IMR-90 (cell line): ENCODE measurements at regions not wholly inside any gene's neighbourhood (a gene's known extent, or its start where the extent isn't known, plus 50 kb on each side); places are given as distances from the start of the nearest gene placed in this dataset.

Source experiments
- ATAC-seq: fragments of 200-7000 bp; cut with Tn5 transposase; 2 replicates; pipeline ENCODE4 v1.9.1; 2020; ENCODE audit warnings: low read depth, mild to moderate bottlenecking, moderate library complexity
- BruUV-seq: library from RNA; stranded (reverse); fragments of 400-500 nt; replicated peaks from 2 replicates; lab custom pipeline; 2021; lab: Mats Ljungman, UMichigan
- CTCF ChIA-PET: fragments of 300-600 bp; formaldehyde crosslinking; extraction: SDS; loops from one replicate; lab custom pipeline; 2021; ENCODE audit warnings: antibody characterized with exemption; lab: Yijun Ruan, JAX
- POLR2A ChIA-PET: fragments of 300-600 bp; sonication (Branson Sonifier 250); formaldehyde crosslinking; loops from one replicate; lab custom pipeline; 2022; ENCODE audit warnings: antibody characterized with exemption; ENCODE audit not compliant: unreplicated experiment; lab: Charles Lee
- DNase-seq: peaks from one replicate; pipeline ENCODE4 v3.0.0; 2013
- H2AFZ ChIP-seq: replicated peaks from 2 replicates; pipeline ENCODE3; 2013; ENCODE audit warnings: low read length, mild to moderate bottlenecking; ENCODE audit not compliant: poor library complexity
- H2AK5ac ChIP-seq: 2 replicates; pipeline ENCODE4 v1.6.1; 2013; ENCODE audit warnings: low read depth, low read length, inconsistent platforms
- H2AK9ac ChIP-seq: replicated peaks from 2 replicates; pipeline ENCODE3; 2013; ENCODE audit warnings: mild to moderate bottlenecking, low read depth, low read length, moderate library complexity; ENCODE audit not compliant: poor library complexity
- H2BK120ac ChIP-seq: 2 replicates; pipeline ENCODE4 v1.6.1; 2013; ENCODE audit warnings: low read depth, low read length, inconsistent platforms
- H2BK15ac ChIP-seq: 3 replicates; pipeline ENCODE4 v1.6.1; 2013; ENCODE audit warnings: low read depth, low read length, inconsistent platforms
- H2BK20ac ChIP-seq: 2 replicates; pipeline ENCODE4 v1.6.1; 2013; ENCODE audit warnings: low read depth, mild to moderate bottlenecking, inconsistent platforms, low read length, moderate library complexity
- H2BK5ac ChIP-seq: 2 replicates; pipeline ENCODE4 v1.6.1; 2013; ENCODE audit warnings: mild to moderate bottlenecking, low read depth, low read length, inconsistent platforms; ENCODE audit not compliant: poor library complexity, severe bottlenecking
- H3K14ac ChIP-seq: replicated peaks from 2 replicates; pipeline ENCODE4 v1.6.1; 2013; ENCODE audit warnings: low read depth, low read length, inconsistent platforms
- H3K18ac ChIP-seq: 2 replicates; pipeline ENCODE4 v1.6.1; 2013; ENCODE audit warnings: low read depth, low read length, control low read depth
- H3K23ac ChIP-seq: 2 replicates; pipeline ENCODE4 v1.6.1; 2013; ENCODE audit warnings: low read depth, low read length, inconsistent platforms
- H3K27ac ChIP-seq: 2 replicates; pipeline ENCODE4 v1.5.1; 2013; ENCODE audit warnings: mild to moderate bottlenecking, control low read depth, low read length; ENCODE audit not compliant: insufficient read depth
- H3K27me3 ChIP-seq: 2 replicates; pipeline ENCODE4 v1.6.1; 2013; ENCODE audit warnings: low read length; ENCODE audit not compliant: control insufficient read depth, insufficient read depth
- H3K36me3 ChIP-seq: 2 replicates; pipeline ENCODE4 v1.6.1; 2013; ENCODE audit warnings: low read length, mixed read lengths; ENCODE audit not compliant: control insufficient read depth, insufficient read depth
- H3K4ac ChIP-seq: 2 replicates; pipeline ENCODE4 v1.6.1; 2013; ENCODE audit warnings: low read depth, low read length, inconsistent platforms
- H3K4me1 ChIP-seq: 2 replicates; pipeline ENCODE4 v1.6.1; 2013; ENCODE audit warnings: low read length, mixed read lengths; ENCODE audit not compliant: control insufficient read depth, insufficient read depth
- H3K4me2 ChIP-seq: 2 replicates; pipeline ENCODE4 v1.6.1; 2013; ENCODE audit warnings: low read depth, mild to moderate bottlenecking, control low read depth, low read length, moderate library complexity
- H3K4me3 ChIP-seq: 2 replicates; pipeline ENCODE4 v1.5.1; 2013; ENCODE audit warnings: low read depth, mild to moderate bottlenecking, control low read depth, low read length, moderate library complexity; ENCODE audit not compliant: insufficient read depth
- H3K56ac ChIP-seq: 2 replicates; pipeline ENCODE4 v1.6.1; 2013; ENCODE audit warnings: low read length, inconsistent platforms; ENCODE audit not compliant: insufficient read depth; ENCODE audit errors: extremely low read depth
- H3K79me1 ChIP-seq, 2 experiments: 2 replicates each; pipeline ENCODE4 v1.6.1; 2013; ENCODE audit warnings: low read length in 2 of 2, inconsistent platforms in 1 of 2, low read depth in 1 of 2
- H3K9ac ChIP-seq: 2 replicates; pipeline ENCODE4 v1.6.1; 2013; ENCODE audit warnings: low read depth, low read length, control low read depth
- H3K9me1 ChIP-seq: 2 replicates; pipeline ENCODE4 v1.6.1; 2013; ENCODE audit warnings: low read length, inconsistent platforms; ENCODE audit not compliant: insufficient read depth
- H3K9me3 ChIP-seq: 2 replicates; pipeline ENCODE4 v1.6.1; 2013; ENCODE audit warnings: low read length; ENCODE audit not compliant: control insufficient read depth, insufficient read depth
- H4K20me1 ChIP-seq: 2 replicates; pipeline ENCODE4 v1.6.1; 2013; ENCODE audit warnings: low read length, inconsistent platforms; ENCODE audit not compliant: insufficient read depth
- H4K5ac ChIP-seq: 2 replicates; pipeline ENCODE4 v1.6.1; 2013; ENCODE audit warnings: mild to moderate bottlenecking, low read depth, low read length, control low read depth
- H4K8ac ChIP-seq, 2 experiments: 2 replicates each; pipeline ENCODE4 v1.6.1; 2013; ENCODE audit warnings: low read depth in 2 of 2, low read length in 2 of 2, control low read depth in 1 of 2, inconsistent platforms in 1 of 2
- H4K91ac ChIP-seq: 2 replicates; pipeline ENCODE4 v1.6.1; 2013; ENCODE audit warnings: low read depth, low read length, inconsistent platforms; ENCODE audit not compliant: insufficient read depth
- BHLHE40 ChIP-seq: fragments of 150-350 bp; IDR thresholded peaks from 2 replicates; pipeline ENCODE4 v1.6.1; 2016; ENCODE audit warnings: mild to moderate bottlenecking, low read depth, low read length
- CEBPB ChIP-seq: IDR thresholded peaks from 2 replicates; pipeline ENCODE4 v1.6.1; 2012; ENCODE audit warnings: low read depth, low read length, improper control_type of control experiment
- CHD1 ChIP-seq: IDR thresholded peaks from 2 replicates; pipeline ENCODE4 v1.6.1; 2012; ENCODE audit warnings: low read depth, low read length, improper control_type of control experiment
- CTCF ChIP-seq: conservative IDR thresholded peaks from 2 replicates; pipeline ENCODE4 v1.5.1; 2012; ENCODE audit warnings: mild to moderate bottlenecking, low read depth, low read length, improper control_type of control experiment
- ELK1 ChIP-seq: fragments of 150-350 bp; IDR thresholded peaks from 2 replicates; pipeline ENCODE4 v1.6.1; 2016; ENCODE audit warnings: low read depth, mild to moderate bottlenecking, low read length, moderate library complexity, borderline replicate concordance
- FOS ChIP-seq: fragments of 150-350 bp; IDR thresholded peaks from 2 replicates; pipeline ENCODE4 v1.6.1; 2016; ENCODE audit warnings: low read depth, low read length
- MAFK ChIP-seq: IDR thresholded peaks from 2 replicates; pipeline ENCODE4 v1.6.1; 2012; ENCODE audit warnings: low read depth, low read length, improper control_type of control experiment
- MAZ ChIP-seq: IDR thresholded peaks from 2 replicates; pipeline ENCODE4 v1.6.1; 2012; ENCODE audit warnings: low read depth, mild to moderate bottlenecking, low read length, improper control_type of control experiment, moderate library complexity, borderline replicate concordance
- MXI1 ChIP-seq: IDR thresholded peaks from 2 replicates; pipeline ENCODE4 v1.6.1; 2012; ENCODE audit warnings: low read depth, mild to moderate bottlenecking, low read length, moderate library complexity, borderline replicate concordance
- NFE2L2 ChIP-seq: fragments of 150-350 bp; IDR thresholded peaks from 2 replicates; pipeline ENCODE4 v1.6.1; 2016; ENCODE audit warnings: low read depth, mild to moderate bottlenecking, low read length
- POLR2A ChIP-seq: IDR thresholded peaks from 2 replicates; pipeline ENCODE4 v1.6.1; 2012; ENCODE audit warnings: mild to moderate bottlenecking, low read depth, low read length
- RAD21 ChIP-seq: IDR thresholded peaks from 2 replicates; pipeline ENCODE4 v1.6.1; 2012; ENCODE audit warnings: low read length, improper control_type of control experiment
- RCOR1 ChIP-seq: IDR thresholded peaks from 2 replicates; pipeline ENCODE4 v1.6.1; 2012; ENCODE audit warnings: mild to moderate bottlenecking, low read length, improper control_type of control experiment; ENCODE audit not compliant: insufficient replicate concordance
- RFX5 ChIP-seq: IDR thresholded peaks from 2 replicates; pipeline ENCODE4 v1.8.0; 2012; ENCODE audit warnings: low read depth, mild to moderate bottlenecking, low read length, moderate library complexity
- SMC3 ChIP-seq: fragments of 150-350 bp; IDR thresholded peaks from 2 replicates; pipeline ENCODE4 v1.6.1; 2016; ENCODE audit warnings: low read depth, mild to moderate bottlenecking, antibody characterized with exemption, low read length, moderate library complexity
- USF2 ChIP-seq: fragments of 150-350 bp; IDR thresholded peaks from 2 replicates; pipeline ENCODE4 v1.6.1; 2017; ENCODE audit warnings: mild to moderate bottlenecking, antibody characterized with exemption, low read length, low read depth
- WGBS, 2 experiments: methylation state at CpG; one replicate each; pipeline versions ENCODE4 v1.1.5 to v1.1.7; 2013; ENCODE audit warnings: missing lambda C conversion rate in 2 of 2; ENCODE audit not compliant: insufficient read length in 1 of 2; ENCODE audit errors: extremely low coverage in 2 of 2; 5-methylcytosine and 5-hydroxymethylcytosine counted together
- dilution Hi-C: fragments of 300-500 bp; cut with HindIII; formaldehyde crosslinking; loops from one replicate; pipeline ENCODE4 v1.14.3; 2018; ENCODE audit warnings: low sequenced_read_pairs; ENCODE audit not compliant: unreplicated experiment
- in situ Hi-C: fragments of 300-500 bp; cut with MboI; formaldehyde crosslinking; loops from 3 replicates; pipeline ENCODE4 v1.14.3; 2019; ENCODE audit warnings: low sequenced_read_pairs, inconsistent platforms, mixed read lengths
- intact Hi-C: fragments of 100-400 bp; cut with micrococcal nuclease; formaldehyde crosslinking; loops from 2 replicates; pipeline ENCODE4 v1.10.0; 2022

GRCh38 chr12:85562765-85563164, 273.4 kb downstream of the RASSF9 start:
- Histone ChIP-seq H3K4me3 (no peak overlapping the region), H2BK15ac (no peak overlapping the region), H3K4me1 (no peaks in the 10 kb centered on the region), H3K14ac (no peak overlapping the region), H3K9ac (no peak overlapping the region), H3K4me2 (no peak overlapping the region), H2BK20ac (no peak overlapping the region), H4K8ac (no peak overlapping the region), H3K79me1 (no peaks in the 10 kb centered on the region), H3K36me3 (no peaks in the 10 kb centered on the region), H3K9me1 (no peaks in the 10 kb centered on the region), H3K23ac (no peak overlapping the region), H2BK120ac (no peak overlapping the region), H3K56ac (no peak overlapping the region), H2AFZ (no peak overlapping the region), H3K4ac (no peak overlapping the region), H4K20me1 (no peaks in the 10 kb centered on the region), H3K27ac (no peak overlapping the region), H2AK9ac (no peak overlapping the region), H4K5ac (no peak overlapping the region), H2AK5ac (no peak overlapping the region), H3K27me3 (peaks cover 1% of the 10 kb centered on the region), H4K91ac (no peak overlapping the region), H3K18ac (no peak overlapping the region), H3K9me3 (no peaks in the 10 kb centered on the region), H2BK5ac (no peak overlapping the region)
- BruUV-seq = no TSS peak
- intact Hi-C loops = no loop called here
- TF ChIP-seq MXI1 = no peak
- TF ChIP-seq CEBPB = no peak
- no peak for TF ChIP-seq SMC3
- no peak for TF ChIP-seq CTCF
- TF ChIP-seq RAD21 = no peak
- TF ChIP-seq MAFK = no peak
- no peak for TF ChIP-seq RCOR1
- no peak for TF ChIP-seq CHD1
- no peak for TF ChIP-seq USF2
- no peak for TF ChIP-seq MAZ
- TF ChIP-seq RFX5 = no peak
- TF ChIP-seq NFE2L2 = no peak
- TF ChIP-seq FOS = no peak
- no peak for TF ChIP-seq ELK1
- no peak for TF ChIP-seq BHLHE40
- TF ChIP-seq POLR2A = no peak
- ATAC-seq = no peak
- CTCF ChIA-PET = no interaction called here
- POLR2A ChIA-PET = no interaction called here
- no peak for DNase-seq
- dilution Hi-C loops = no loop called here
- WGBS, 2 experiments = no CpG with 5 or more reads among the region's 2 CpGs
- in situ Hi-C loops = no loop called here
